ENCODE measurements at regions not wholly inside any gene's neighbourhood (a gene's known extent, or its start where the extent isn't known, plus 50 kb on each side); places are given as distances from the start of the nearest gene placed in this dataset.

GRCh38 chr18:73924836-73925235, 222.8 kb downstream of the FBXO15 start:
- Histone ChIP-seq H2AK5ac (ENCODE audit: low read length, severe bottlenecking) (no peak overlapping the region), H3K4me3 (ENCODE audit: insufficient read depth in 1 of 2, low read depth in 1 of 2, low read length in 2 of 2) (no peak overlapping the region), H3K79me1 (replicated peaks; ENCODE audit: low read length, poor library complexity, severe bottlenecking) (no peaks in the 10 kb centered on the region), H3K4me2 (ENCODE audit: low read length, poor library complexity, severe bottlenecking) (no peak overlapping the region), H3K27me3 (ENCODE audit: control insufficient read depth in 1 of 2, insufficient read depth in 1 of 2, low read length in 2 of 2) (no peaks in the 10 kb centered on the region), H3K4me1 (ENCODE audit: control insufficient read depth, insufficient read depth, low read depth, low read length) (no peaks in the 10 kb centered on the region), H2AFZ (ENCODE audit: low read depth, low read length) (no peak overlapping the region), H3K9ac (ENCODE audit: low read length) (no peak overlapping the region), H3K23ac (ENCODE audit: low read length in 2 of 2) (no peak overlapping the region), H2BK12ac (ENCODE audit: low read length in 2 of 2) (no peak overlapping the region), H2BK120ac (ENCODE audit: low read depth, low read length) (no peak overlapping the region), H2BK15ac (ENCODE audit: low read depth, poor library complexity, severe bottlenecking) (no peak overlapping the region), H2BK5ac (ENCODE audit: low read depth, low read length, poor library complexity, severe bottlenecking) (no peak overlapping the region), H4K8ac (ENCODE audit: low read length) (no peak overlapping the region), H3K27ac (ENCODE audit: low read length, poor library complexity, severe bottlenecking) (no peak overlapping the region), H3K14ac (ENCODE audit: low read length in 2 of 2) (no peak overlapping the region), H3K9me3 (ENCODE audit: control insufficient read depth, low read length) (no peaks in the 10 kb centered on the region), H3K36me3 (ENCODE audit: control insufficient read depth in 1 of 2, insufficient read depth in 2 of 2, low read depth in 1 of 2, low read length in 2 of 2) (no peaks in the 10 kb centered on the region), H3K18ac (ENCODE audit: low read depth in 1 of 2, low read length in 2 of 2) (no peak overlapping the region), H4K91ac (ENCODE audit: low read length) (no peak overlapping the region), H3K4ac (ENCODE audit: low read depth in 1 of 2, low read length in 2 of 2) (no peak overlapping the region)
- WGBS, result 66% methylated on average over 3 of the region's 3 CpGs
- no peak for DNase-seq

- Histone ChIP-seq H3K27ac (ENCODE audit: low read length, poor library complexity, severe bottlenecking) (no peak overlapping the region), H3K9ac (ENCODE audit: low read length) (no peak overlapping the region)
These were observed 223.3 kb downstream of the FBXO15 start for GRCh38 chr18:73924307-73924706.

GRCh38 chr18:73923866-73924265, 223.8 kb downstream of the FBXO15 start:
- WGBS, result 95% methylated on average over 3 of the region's 3 CpGs
- H3K9ac ChIP-seq (ENCODE audit: low read length), result no peak overlapping the region

More at GRCh38 chr18:73924307-73924706, 223.3 kb downstream of the FBXO15 start:
- 100% methylated on average over 2 of the region's 4 CpGs for WGBS
- no peaks in the 10 kb centered on the region for H3K36me3 ChIP-seq (ENCODE audit: control insufficient read depth in 1 of 2, insufficient read depth in 2 of 2, low read depth in 1 of 2, low read length in 2 of 2)
- H3K23ac ChIP-seq (ENCODE audit: low read length in 2 of 2), result no peak overlapping the region
- no peaks in the 10 kb centered on the region for H3K79me1 ChIP-seq (replicated peaks; ENCODE audit: low read length, poor library complexity, severe bottlenecking)
- H3K4ac ChIP-seq (ENCODE audit: low read depth in 1 of 2, low read length in 2 of 2), result no peak overlapping the region
- no peaks in the 10 kb centered on the region for H3K9me3 ChIP-seq (ENCODE audit: control insufficient read depth, low read length)
- H3K27me3 ChIP-seq (ENCODE audit: control insufficient read depth in 1 of 2, insufficient read depth in 1 of 2, low read length in 2 of 2), result no peaks in the 10 kb centered on the region
- no peak for DNase-seq
- H2BK15ac ChIP-seq (ENCODE audit: low read depth, poor library complexity, severe bottlenecking), result no peak overlapping the region
- no peak overlapping the region for H3K4me3 ChIP-seq (ENCODE audit: insufficient read depth in 1 of 2, low read depth in 1 of 2, low read length in 2 of 2)
- no peaks in the 10 kb centered on the region for H3K4me1 ChIP-seq (ENCODE audit: control insufficient read depth, insufficient read depth, low read depth, low read length)
- H2BK120ac ChIP-seq (ENCODE audit: low read depth, low read length), result no peak overlapping the region
- H2BK5ac ChIP-seq (ENCODE audit: low read depth, low read length, poor library complexity, severe bottlenecking), result no peak overlapping the region
- H3K4me2 ChIP-seq (ENCODE audit: low read length, poor library complexity, severe bottlenecking), result no peak overlapping the region
- H4K91ac ChIP-seq (ENCODE audit: low read length), result no peak overlapping the region
- no peak overlapping the region for H4K8ac ChIP-seq (ENCODE audit: low read length)
- peak overlapping the region in 1 of 2 experiments; percentile 70 for H3K14ac ChIP-seq (ENCODE audit: low read length in 2 of 2)
- H3K18ac ChIP-seq (ENCODE audit: low read depth in 1 of 2, low read length in 2 of 2), result no peak overlapping the region
- no peak overlapping the region for H2AK5ac ChIP-seq (ENCODE audit: low read length, severe bottlenecking)
- H2AFZ ChIP-seq (ENCODE audit: low read depth, low read length), result no peak overlapping the region
- no peak overlapping the region for H2BK12ac ChIP-seq (ENCODE audit: low read length in 2 of 2)

GRCh38 chr18:73920033-73920432, 227.6 kb downstream of the FBXO15 start:
- no peak for DNase-seq
- no peak overlapping the region for H2BK120ac ChIP-seq (ENCODE audit: low read depth, low read length)
- H2BK12ac ChIP-seq (ENCODE audit: low read length in 2 of 2), result no peak overlapping the region
- H3K27me3 ChIP-seq (ENCODE audit: control insufficient read depth in 1 of 2, insufficient read depth in 1 of 2, low read length in 2 of 2), result no peaks in the 10 kb centered on the region
- H2AFZ ChIP-seq (ENCODE audit: low read depth, low read length), result no peak overlapping the region
- H3K4ac ChIP-seq (ENCODE audit: low read depth in 1 of 2, low read length in 2 of 2), result no peak overlapping the region
- H3K4me1 ChIP-seq (ENCODE audit: control insufficient read depth, insufficient read depth, low read depth, low read length), result no peaks in the 10 kb centered on the region
- H3K4me2 ChIP-seq (ENCODE audit: low read length, poor library complexity, severe bottlenecking), result no peak overlapping the region
- no peaks in the 10 kb centered on the region for H3K79me1 ChIP-seq (replicated peaks; ENCODE audit: low read length, poor library complexity, severe bottlenecking)
- no peak overlapping the region for H2BK5ac ChIP-seq (ENCODE audit: low read depth, low read length, poor library complexity, severe bottlenecking)
- no peak overlapping the region for H3K4me3 ChIP-seq (ENCODE audit: insufficient read depth in 1 of 2, low read depth in 1 of 2, low read length in 2 of 2)
- H3K18ac ChIP-seq (ENCODE audit: low read depth in 1 of 2, low read length in 2 of 2), result no peak overlapping the region
- H3K27ac ChIP-seq (ENCODE audit: low read length, poor library complexity, severe bottlenecking), result no peak overlapping the region
- no peak overlapping the region for H3K14ac ChIP-seq (ENCODE audit: low read length in 2 of 2)
- no peak overlapping the region for H4K91ac ChIP-seq (ENCODE audit: low read length)
- 100% methylated on average over 2 of the region's 2 CpGs for WGBS
- no peak overlapping the region for H2BK15ac ChIP-seq (ENCODE audit: low read depth, poor library complexity, severe bottlenecking)
- no peaks in the 10 kb centered on the region for H3K9me3 ChIP-seq (ENCODE audit: control insufficient read depth, low read length)
- H3K23ac ChIP-seq (ENCODE audit: low read length in 2 of 2), result no peak overlapping the region
- H4K8ac ChIP-seq (ENCODE audit: low read length), result no peak overlapping the region
- H3K9ac ChIP-seq (ENCODE audit: low read length), result no peak overlapping the region
- no peaks in the 10 kb centered on the region for H3K36me3 ChIP-seq (ENCODE audit: control insufficient read depth in 1 of 2, insufficient read depth in 2 of 2, low read depth in 1 of 2, low read length in 2 of 2)
- no peak overlapping the region for H2AK5ac ChIP-seq (ENCODE audit: low read length, severe bottlenecking)

More at GRCh38 chr18:73923866-73924265, 223.8 kb downstream of the FBXO15 start:
- Histone ChIP-seq H3K27me3 (ENCODE audit: control insufficient read depth in 1 of 2, insufficient read depth in 1 of 2, low read length in 2 of 2) (no peaks in the 10 kb centered on the region), H3K4ac (ENCODE audit: low read depth in 1 of 2, low read length in 2 of 2) (no peak overlapping the region), H3K36me3 (ENCODE audit: control insufficient read depth in 1 of 2, insufficient read depth in 2 of 2, low read depth in 1 of 2, low read length in 2 of 2) (no peaks in the 10 kb centered on the region), H4K8ac (ENCODE audit: low read length) (no peak overlapping the region), H3K4me3 (ENCODE audit: insufficient read depth in 1 of 2, low read depth in 1 of 2, low read length in 2 of 2) (no peak overlapping the region), H3K4me1 (ENCODE audit: control insufficient read depth, insufficient read depth, low read depth, low read length) (no peaks in the 10 kb centered on the region), H2BK120ac (ENCODE audit: low read depth, low read length) (no peak overlapping the region), H3K18ac (ENCODE audit: low read depth in 1 of 2, low read length in 2 of 2) (no peak overlapping the region), H2AK5ac (ENCODE audit: low read length, severe bottlenecking) (no peak overlapping the region), H3K27ac (ENCODE audit: low read length, poor library complexity, severe bottlenecking) (no peak overlapping the region), H3K4me2 (ENCODE audit: low read length, poor library complexity, severe bottlenecking) (no peak overlapping the region), H3K23ac (ENCODE audit: low read length in 2 of 2) (no peak overlapping the region), H2BK5ac (ENCODE audit: low read depth, low read length, poor library complexity, severe bottlenecking) (no peak overlapping the region), H2BK15ac (ENCODE audit: low read depth, poor library complexity, severe bottlenecking) (no peak overlapping the region), H2AFZ (ENCODE audit: low read depth, low read length) (no peak overlapping the region), H3K79me1 (replicated peaks; ENCODE audit: low read length, poor library complexity, severe bottlenecking) (no peaks in the 10 kb centered on the region), H2BK12ac (ENCODE audit: low read length in 2 of 2) (no peak overlapping the region), H4K91ac (ENCODE audit: low read length) (no peak overlapping the region), H3K9me3 (ENCODE audit: control insufficient read depth, low read length) (no peaks in the 10 kb centered on the region), H3K14ac (ENCODE audit: low read length in 2 of 2) (no peak overlapping the region)
- no peak for DNase-seq
